Keratinocyte (primary cell): ENCODE measurements at regions not wholly inside any gene's neighbourhood (a gene's known extent, or its start where the extent isn't known, plus 50 kb on each side); places are given as distances from the start of the nearest gene placed in this dataset.

Source experiments
- CTCF ChIP-seq, 3 experiments: IDR thresholded peaks in 1 of 3; conservative IDR thresholded peaks in 1 of 3; optimal IDR thresholded peaks in 1 of 3; 2 replicates in 2 of 3; 3 replicates in 1 of 3; pipeline versions ENCODE3 to v1.5.1; 2011; ENCODE audit warnings: low read length in 3 of 3, mild to moderate bottlenecking in 3 of 3, moderate library complexity in 2 of 3, control low read depth in 1 of 3, inconsistent platforms in 1 of 3; ENCODE audit not compliant: insufficient read depth in 2 of 3; ENCODE audit errors: extremely low read depth in 1 of 3
- EZH2 ChIP-seq: IDR thresholded peaks from one replicate; pipeline ENCODE4 v1.6.1; 2012; ENCODE audit warnings: inconsistent platforms, mild to moderate bottlenecking, low read length, moderate library complexity

DNA sequence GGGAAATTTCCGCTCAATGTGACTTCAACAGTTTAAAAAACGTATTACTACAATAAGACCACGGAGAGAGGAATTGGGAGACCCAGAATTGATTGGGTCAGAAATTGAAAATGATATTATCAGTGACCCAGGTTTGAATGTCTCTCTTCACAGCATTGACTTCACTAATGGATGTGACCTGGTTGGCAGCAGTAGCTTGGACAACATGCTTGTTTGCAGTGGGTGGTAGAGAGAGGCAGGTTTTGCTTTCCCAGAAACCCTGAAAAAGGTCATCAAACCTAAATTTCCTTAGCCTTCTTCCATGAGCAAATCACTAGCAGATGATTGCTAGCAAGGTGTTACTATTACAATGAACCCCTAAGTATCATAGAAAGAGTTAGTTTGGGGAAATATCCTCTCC is 89.7 kb upstream of the ANTXRL start:
- TF ChIP-seq CTCF (optimal IDR thresholded peaks at IDR 0.05 in 1 of 3, IDR thresholded peaks at IDR 0.05 in 1 of 3, conservative IDR thresholded peaks at IDR 0.05 in 1 of 3; ENCODE audit: extremely low read depth in 1 of 3, insufficient read depth in 2 of 3, low read length in 3 of 3), result no peak
- TF ChIP-seq EZH2, result no peak
